ENCODE measurements at regions not wholly inside any gene's neighbourhood (a gene's known extent, or its start where the extent isn't known, plus 50 kb on each side); places are given as distances from the start of the nearest gene placed in this dataset.

- H3K4me3 Mint-ChIP-seq, result no peak overlapping the region
- H3K4me1 Mint-ChIP-seq, result peaks cover 16% of the 10 kb centered on the region
- peaks cover 2% of the 10 kb centered on the region for H3K36me3 Mint-ChIP-seq (ENCODE audit: low read depth)
- no peaks in the 10 kb centered on the region for H3K27me3 Mint-ChIP-seq
- peaks cover 3% of the 10 kb centered on the region for H3K9me3 ChIP-seq (ENCODE audit: control insufficient read depth, low read length, poor library complexity, severe bottlenecking)
- ATAC-seq (no peak), DNase-seq (no peak)
- H3K27ac Mint-ChIP-seq, result no peak overlapping the region
Measured at GRCh38 chr1:239505094-239505493, 118.7 kb downstream of the CHRM3 start.

GRCh38 chr1:239507826-239508225 is 121.5 kb downstream of the CHRM3 start:
- Mint-ChIP-seq H3K27ac (no peak overlapping the region), H3K27me3 (no peaks in the 10 kb centered on the region), H3K36me3 (ENCODE audit: low read depth) (no peaks in the 10 kb centered on the region), H3K4me3 (no peak overlapping the region), H3K4me1 (peaks cover 6% of the 10 kb centered on the region)
- H3K9me3 ChIP-seq (ENCODE audit: control insufficient read depth, low read length, poor library complexity, severe bottlenecking), result peaks cover 3% of the 10 kb centered on the region
- no peak for ATAC-seq
- DNase-seq, result no peak

- H3K4me3 Mint-ChIP-seq, result no peak overlapping the region
- H3K9me3 ChIP-seq (ENCODE audit: control insufficient read depth, low read length, poor library complexity, severe bottlenecking), result peaks cover 1% of the 10 kb centered on the region
- no peaks in the 10 kb centered on the region for H3K27me3 Mint-ChIP-seq
- H3K36me3 Mint-ChIP-seq (ENCODE audit: low read depth), result no peaks in the 10 kb centered on the region
- H3K4me1 Mint-ChIP-seq, result peaks cover 3% of the 10 kb centered on the region
- DNase-seq (no peak), ATAC-seq (no peak)
- no peak overlapping the region for H3K27ac Mint-ChIP-seq
Measured at GRCh38 chr1:239511875-239512274, 125.5 kb downstream of the CHRM3 start.

GRCh38 chr1:239516579-239516978 is 130.2 kb downstream of the CHRM3 start:
- Mint-ChIP-seq H3K4me3 (no peak overlapping the region), H3K27ac (no peak overlapping the region), H3K36me3 (ENCODE audit: low read depth) (no peaks in the 10 kb centered on the region), H3K4me1 (peaks cover 3% of the 10 kb centered on the region), H3K27me3 (no peaks in the 10 kb centered on the region)
- no peaks in the 10 kb centered on the region for H3K9me3 ChIP-seq (ENCODE audit: control insufficient read depth, low read length, poor library complexity, severe bottlenecking)
- ATAC-seq (no peak), DNase-seq (no peak)

- Mint-ChIP-seq H3K4me3 (no peak overlapping the region), H3K36me3 (ENCODE audit: low read depth) (no peaks in the 10 kb centered on the region), H3K27me3 (peaks cover 25% of the 10 kb centered on the region)
Measured at GRCh38 chr1:239526391-239526790, 140.0 kb downstream of the CHRM3 start.

GRCh38 chr1:239527051-239527693 is 140.8 kb downstream of the CHRM3 start:
- ATAC-seq (no peak), DNase-seq (no peak)
- H3K36me3 Mint-ChIP-seq (ENCODE audit: low read depth), result no peaks in the 10 kb centered on the region
- H3K9me3 ChIP-seq (ENCODE audit: control insufficient read depth, low read length, poor library complexity, severe bottlenecking), result no peaks in the 10 kb centered on the region
- H3K4me3 Mint-ChIP-seq, result no peak overlapping the region
- no peak overlapping the region for H3K27ac Mint-ChIP-seq
- H3K4me1 Mint-ChIP-seq, result no peaks in the 10 kb centered on the region
- H3K27me3 Mint-ChIP-seq, result peaks cover 21% of the 10 kb centered on the region

More at GRCh38 chr1:239526391-239526790, 140.0 kb downstream of the CHRM3 start:
- Mint-ChIP-seq H3K27ac (no peak overlapping the region), H3K4me1 (no peaks in the 10 kb centered on the region)
- no peak for DNase-seq
- no peak for ATAC-seq
- H3K9me3 ChIP-seq (ENCODE audit: control insufficient read depth, low read length, poor library complexity, severe bottlenecking), result no peaks in the 10 kb centered on the region

GRCh38 chr1:239536165-239536849 is 149.9 kb downstream of the CHRM3 start:
- H3K4me1 Mint-ChIP-seq, result no peaks in the 10 kb centered on the region
- no peak for ATAC-seq
- no peak overlapping the region for H3K4me3 Mint-ChIP-seq

GRCh38 chr1:239537795-239538194 is 151.4 kb downstream of the CHRM3 start:
- Mint-ChIP-seq H3K36me3 (ENCODE audit: low read depth) (no peaks in the 10 kb centered on the region), H3K4me3 (no peak overlapping the region), H3K4me1 (no peaks in the 10 kb centered on the region), H3K27me3 (no peaks in the 10 kb centered on the region), H3K27ac (no peak overlapping the region)
- no peak for DNase-seq
- ATAC-seq, result no peak
- no peaks in the 10 kb centered on the region for H3K9me3 ChIP-seq (ENCODE audit: control insufficient read depth, low read length, poor library complexity, severe bottlenecking)

More at GRCh38 chr1:239536165-239536849, 149.9 kb downstream of the CHRM3 start:
- H3K36me3 Mint-ChIP-seq (ENCODE audit: low read depth), result no peaks in the 10 kb centered on the region
- no peak overlapping the region for H3K27ac Mint-ChIP-seq
- DNase-seq, result no peak
- H3K27me3 Mint-ChIP-seq, result no peaks in the 10 kb centered on the region
- H3K9me3 ChIP-seq (ENCODE audit: control insufficient read depth, low read length, poor library complexity, severe bottlenecking), result no peaks in the 10 kb centered on the region

- H3K9me3 ChIP-seq (ENCODE audit: control insufficient read depth, low read length, poor library complexity, severe bottlenecking), result no peaks in the 10 kb centered on the region
- no peak overlapping the region for H3K4me3 Mint-ChIP-seq
- no peaks in the 10 kb centered on the region for H3K4me1 Mint-ChIP-seq
- no peaks in the 10 kb centered on the region for H3K36me3 Mint-ChIP-seq (ENCODE audit: low read depth)
- ATAC-seq (no peak), DNase-seq (no peak)
- no peak overlapping the region for H3K27ac Mint-ChIP-seq
- H3K27me3 Mint-ChIP-seq, result no peaks in the 10 kb centered on the region
Measured at GRCh38 chr1:239538239-239538988, 152.0 kb downstream of the CHRM3 start.

GRCh38 chr1:239539051-239539450 is 152.7 kb downstream of the CHRM3 start:
- H3K4me3 Mint-ChIP-seq, result no peak overlapping the region
- H3K36me3 Mint-ChIP-seq (ENCODE audit: low read depth), result no peaks in the 10 kb centered on the region
- ATAC-seq (no peak), DNase-seq (no peak)
- no peaks in the 10 kb centered on the region for H3K27me3 Mint-ChIP-seq
- no peak overlapping the region for H3K27ac Mint-ChIP-seq
- H3K9me3 ChIP-seq (ENCODE audit: control insufficient read depth, low read length, poor library complexity, severe bottlenecking), result no peaks in the 10 kb centered on the region
- no peaks in the 10 kb centered on the region for H3K4me1 Mint-ChIP-seq

- DNase-seq, result no peak
- Mint-ChIP-seq H3K4me3 (no peak overlapping the region), H3K4me1 (no peaks in the 10 kb centered on the region), H3K27me3 (no peaks in the 10 kb centered on the region), H3K27ac (no peak overlapping the region), H3K36me3 (ENCODE audit: low read depth) (no peaks in the 10 kb centered on the region)
- H3K9me3 ChIP-seq (ENCODE audit: control insufficient read depth, low read length, poor library complexity, severe bottlenecking), result no peaks in the 10 kb centered on the region
- no peak for ATAC-seq
Measured at GRCh38 chr1:239539812-239540211, 153.4 kb downstream of the CHRM3 start.

- ATAC-seq (no peak), DNase-seq (no peak)
- H3K27me3 Mint-ChIP-seq, result no peaks in the 10 kb centered on the region
- H3K27ac Mint-ChIP-seq, result peak overlapping the region; percentile 51
- H3K4me3 Mint-ChIP-seq, result no peak overlapping the region
- peaks cover 8% of the 10 kb centered on the region for H3K4me1 Mint-ChIP-seq
- H3K36me3 Mint-ChIP-seq (ENCODE audit: low read depth), result no peaks in the 10 kb centered on the region
- no peaks in the 10 kb centered on the region for H3K9me3 ChIP-seq (ENCODE audit: control insufficient read depth, low read length, poor library complexity, severe bottlenecking)
Measured at GRCh38 chr1:239543873-239544272, 157.5 kb downstream of the CHRM3 start.

GRCh38 chr1:239545466-239545865 is 159.1 kb downstream of the CHRM3 start:
- no peak overlapping the region for H3K27ac Mint-ChIP-seq

More at GRCh38 chr1:239545466-239545865, 159.1 kb downstream of the CHRM3 start:
- peaks cover 8% of the 10 kb centered on the region for H3K4me1 Mint-ChIP-seq
- H3K27me3 Mint-ChIP-seq, result no peaks in the 10 kb centered on the region
- no peaks in the 10 kb centered on the region for H3K36me3 Mint-ChIP-seq (ENCODE audit: low read depth)
- no peak overlapping the region for H3K4me3 Mint-ChIP-seq
- no peaks in the 10 kb centered on the region for H3K9me3 ChIP-seq (ENCODE audit: control insufficient read depth, low read length, poor library complexity, severe bottlenecking)
- DNase-seq (no peak), ATAC-seq (no peak)

Measured in T-helper 17 cell (primary cell).